ENCODE measurements at regions not wholly inside any gene's neighbourhood (a gene's known extent, or its start where the extent isn't known, plus 50 kb on each side); places are given as distances from the start of the nearest gene placed in this dataset.

DNA sequence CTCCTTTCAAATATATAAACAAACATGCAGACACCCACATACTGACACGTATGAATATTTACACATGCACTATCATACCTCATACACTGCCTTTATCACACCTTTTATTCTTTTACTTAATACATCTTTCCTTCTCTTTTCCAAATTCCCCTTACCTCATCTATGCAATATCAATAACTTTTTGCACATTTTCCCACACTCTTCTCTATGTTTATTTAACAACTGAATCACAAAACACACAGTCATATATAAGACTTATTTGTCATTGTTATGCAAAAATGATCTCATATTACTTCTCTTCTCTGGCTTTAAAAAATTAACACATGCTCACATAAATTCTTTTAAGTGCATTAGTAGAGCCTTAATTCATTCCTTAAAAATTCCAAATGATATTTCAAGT lies 461.4 kb downstream of the DIPK2A start:
- peaks cover 0 to 1% (median 0%) of the 10 kb centered on the region in 3 donors for H3K27me3 Mint-ChIP-seq (ENCODE audit: low read depth in 3 of 3)
- H3K27ac ChIP-seq (ENCODE audit: low read depth in 1 of 2, low read length in 2 of 2), result no peak overlapping the region
- no peaks in the 10 kb centered on the region for H3K27me3 ChIP-seq (ENCODE audit: control insufficient read depth in 2 of 2, insufficient read depth in 2 of 2, low read length in 2 of 2)
- H3K36me3 ChIP-seq (replicated peaks in 1 of 2; ENCODE audit: control insufficient read depth in 1 of 2, insufficient read depth in 2 of 2, low read length in 2 of 2), result no peaks in the 10 kb centered on the region
- WGBS (ENCODE audit: insufficient coverage), result 89% methylated on average over 1 of the region's 1 CpG
- H3K9me3 Mint-ChIP-seq, result peaks cover 0 to 4% (median 3%) of the 10 kb centered on the region in 7 donors
- no peak overlapping the region for H3K4me3 Mint-ChIP-seq
- H3K4me3 ChIP-seq (replicated peaks in 1 of 3; ENCODE audit: low read depth in 2 of 3, low read length in 3 of 3), result no peak overlapping the region
- no peak overlapping the region for H2AFZ ChIP-seq (ENCODE audit: insufficient read depth, low read depth, low read length, poor library complexity, severe bottlenecking)
- H3K9me3 ChIP-seq (replicated peaks in 1 of 2; ENCODE audit: control insufficient read depth in 1 of 2, insufficient read depth in 1 of 2, low read length in 2 of 2), result peaks cover 0 to 5% of the 10 kb centered on the region in 2 donors
- intact Hi-C loops (cut with micrococcal nuclease), result no loop called here
- no peaks in the 10 kb centered on the region for H3K36me3 Mint-ChIP-seq
- no peak overlapping the region for H3K4me2 ChIP-seq (replicated peaks; ENCODE audit: extremely low read depth, low read length, poor library complexity, severe bottlenecking)
- DNase-seq, result no peak
- H3K4me1 Mint-ChIP-seq, result peaks cover 3% of the 10 kb centered on the region
- no peak overlapping the region for H3K9ac ChIP-seq (ENCODE audit: insufficient read depth, low read length, poor library complexity, severe bottlenecking)
- H3K27ac Mint-ChIP-seq, result no peak overlapping the region
- H4K20me1 ChIP-seq (ENCODE audit: insufficient read depth, low read length), result no peaks in the 10 kb centered on the region
- no peaks in the 10 kb centered on the region for H3K79me2 ChIP-seq (ENCODE audit: insufficient read depth, low read length)
- no peaks in the 10 kb centered on the region for H3K4me1 ChIP-seq (ENCODE audit: control insufficient read depth in 1 of 2, insufficient read depth in 2 of 2, low read length in 2 of 2)
- TF ChIP-seq, protein P1, sequence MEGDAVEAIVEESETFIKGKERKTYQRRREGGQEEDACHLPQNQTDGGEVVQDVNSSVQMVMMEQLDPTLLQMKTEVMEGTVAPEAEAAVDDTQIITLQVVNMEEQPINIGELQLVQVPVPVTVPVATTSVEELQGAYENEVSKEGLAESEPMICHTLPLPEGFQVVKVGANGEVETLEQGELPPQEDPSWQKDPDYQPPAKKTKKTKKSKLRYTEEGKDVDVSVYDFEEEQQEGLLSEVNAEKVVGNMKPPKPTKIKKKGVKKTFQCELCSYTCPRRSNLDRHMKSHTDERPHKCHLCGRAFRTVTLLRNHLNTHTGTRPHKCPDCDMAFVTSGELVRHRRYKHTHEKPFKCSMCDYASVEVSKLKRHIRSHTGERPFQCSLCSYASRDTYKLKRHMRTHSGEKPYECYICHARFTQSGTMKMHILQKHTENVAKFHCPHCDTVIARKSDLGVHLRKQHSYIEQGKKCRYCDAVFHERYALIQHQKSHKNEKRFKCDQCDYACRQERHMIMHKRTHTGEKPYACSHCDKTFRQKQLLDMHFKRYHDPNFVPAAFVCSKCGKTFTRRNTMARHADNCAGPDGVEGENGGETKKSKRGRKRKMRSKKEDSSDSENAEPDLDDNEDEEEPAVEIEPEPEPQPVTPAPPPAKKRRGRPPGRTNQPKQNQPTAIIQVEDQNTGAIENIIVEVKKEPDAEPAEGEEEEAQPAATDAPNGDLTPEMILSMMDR (IDR thresholded peaks at IDR 0.05), result no peak

DNA sequence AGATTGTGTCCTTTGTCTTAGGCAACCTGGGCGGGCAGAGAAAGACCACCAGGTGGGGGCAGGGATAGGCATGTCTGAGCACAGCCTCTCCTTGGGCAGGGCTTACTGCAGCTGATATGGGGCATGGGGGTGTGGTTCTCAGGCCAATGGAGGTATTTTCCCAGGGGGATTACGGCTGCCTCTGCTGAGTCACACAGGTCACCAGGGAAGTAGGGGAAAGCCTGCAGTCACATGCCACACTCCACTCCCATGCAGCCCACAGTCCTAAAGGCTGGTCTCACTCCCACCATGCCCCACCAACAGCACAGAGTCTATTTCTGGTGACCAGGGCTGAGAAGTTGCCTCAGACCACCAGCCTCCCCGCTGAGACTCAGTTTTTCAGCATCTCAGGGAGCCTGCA lies 466.4 kb downstream of the DIPK2A start:
- Histone ChIP-seq H3K27me3 (ENCODE audit: control insufficient read depth in 2 of 2, insufficient read depth in 2 of 2, low read length in 2 of 2) (no peaks in the 10 kb centered on the region), H3K79me2 (ENCODE audit: insufficient read depth, low read length) (no peaks in the 10 kb centered on the region), H4K20me1 (ENCODE audit: insufficient read depth, low read length) (no peaks in the 10 kb centered on the region), H3K36me3 (replicated peaks in 1 of 2; ENCODE audit: control insufficient read depth in 1 of 2, insufficient read depth in 2 of 2, low read length in 2 of 2) (no peaks in the 10 kb centered on the region), H3K4me3 (replicated peaks in 1 of 3; ENCODE audit: low read depth in 2 of 3, low read length in 3 of 3) (no peak overlapping the region), H3K27ac (ENCODE audit: low read depth in 1 of 2, low read length in 2 of 2) (no peak overlapping the region), H2AFZ (ENCODE audit: insufficient read depth, low read depth, low read length, poor library complexity, severe bottlenecking) (no peak overlapping the region), H3K4me2 (replicated peaks; ENCODE audit: extremely low read depth, low read length, poor library complexity, severe bottlenecking) (no peak overlapping the region), H3K4me1 (ENCODE audit: control insufficient read depth in 1 of 2, insufficient read depth in 2 of 2, low read length in 2 of 2) (no peaks in the 10 kb centered on the region), H3K9me3 (replicated peaks in 1 of 2; ENCODE audit: control insufficient read depth in 1 of 2, insufficient read depth in 1 of 2, low read length in 2 of 2) (peaks cover 0 to 8% of the 10 kb centered on the region in 2 donors), H3K9ac (ENCODE audit: insufficient read depth, low read length, poor library complexity, severe bottlenecking) (no peak overlapping the region)
- Mint-ChIP-seq H3K36me3 (no peaks in the 10 kb centered on the region), H3K9me3 (peaks cover 2 to 6% (median 4%) of the 10 kb centered on the region in 7 donors), H3K4me3 (no peak overlapping the region), H3K27me3 (ENCODE audit: low read depth in 3 of 3) (peaks cover 0 to under 1% (median 0%) of the 10 kb centered on the region in 3 donors), H3K4me1 (peaks cover 3% of the 10 kb centered on the region), H3K27ac (peak overlapping the region in 1 of 7 donors; percentile 2)
- peak in 1 of 3 donors; percentile 3 for DNase-seq
- intact Hi-C loops (cut with micrococcal nuclease), result no loop called here
- WGBS (ENCODE audit: insufficient coverage), result 63% methylated on average over 2 of the region's 3 CpGs
- TF ChIP-seq, protein P1 (IDR thresholded peaks at IDR 0.05), result no peak

Data from CD14-positive monocyte (primary cell).